HL-60 (cell line): ENCODE measurements at regions not wholly inside any gene's neighbourhood (a gene's known extent, or its start where the extent isn't known, plus 50 kb on each side); places are given as distances from the start of the nearest gene placed in this dataset.

Source experiments
- DNase-seq, 2 experiments: peaks; one replicate each; pipeline ENCODE4 v3.0.0-alpha.2; 2010 to 2020; ENCODE audit warnings: low read depth in 1 of 2, low spot score in 1 of 2
- H3K27ac ChIP-seq: fragments of 250-450 bp; sonication (Bioruptor Pico); replicated peaks from 2 replicates; pipeline ENCODE4 v1.5.1; 2020; ENCODE audit warnings: mild to moderate bottlenecking, moderate library complexity
- H3K27me3 ChIP-seq: fragments of 250-450 bp; sonication (Bioruptor Pico); 2 replicates; pipeline ENCODE4 v1.5.1; 2021; ENCODE audit warnings: mild to moderate bottlenecking, moderate library complexity; ENCODE audit not compliant: insufficient read depth, poor library complexity, severe bottlenecking
- H3K4me3 ChIP-seq: replicated peaks from 2 replicates; pipeline ENCODE4 v1.5.1; 2011; ENCODE audit warnings: mild to moderate bottlenecking, control low read depth, low read length; ENCODE audit not compliant: insufficient read depth
- CTCF ChIP-seq: IDR thresholded peaks from one replicate; pipeline ENCODE4 v1.5.1; 2011; ENCODE audit warnings: low read length, control low read depth, inconsistent platforms; ENCODE audit not compliant: insufficient read depth
- GABPA ChIP-seq: IDR thresholded peaks from 2 replicates; pipeline ENCODE4 v1.6.1; 2012; ENCODE audit warnings: low read depth
- POLR2AphosphoS5 ChIP-seq: IDR thresholded peaks from 2 replicates; pipeline ENCODE4 v1.6.1; 2012; ENCODE audit warnings: low read depth
- REST ChIP-seq: IDR thresholded peaks from 2 replicates; pipeline ENCODE4 v1.6.1; 2012; ENCODE audit warnings: low read depth; ENCODE audit not compliant: insufficient replicate concordance
- SPI1 ChIP-seq: IDR thresholded peaks from 2 replicates; pipeline ENCODE4 v1.6.1; 2012; ENCODE audit warnings: low read depth, mild to moderate bottlenecking, borderline replicate concordance

- no peak for DNase-seq
- Histone ChIP-seq H3K4me3 (no peak overlapping the region), H3K27me3 (no peaks in the 10 kb centered on the region), H3K27ac (no peak overlapping the region)
- peak; percentile 46; the same call in 1 of the 2 replicates for TF ChIP-seq SPI1
- no peak for TF ChIP-seq REST
- no peak for TF ChIP-seq POLR2AphosphoS5
- no peak for TF ChIP-seq CTCF
- TF ChIP-seq GABPA: no peak
Observed at GRCh38 chr7:28362182-28362581, 50.1 kb upstream of the CREB5 start.
